NCI-H345 (cell line): ENCODE measurements at regions not wholly inside any gene's neighbourhood (a gene's known extent, or its start where the extent isn't known, plus 50 kb on each side); places are given as distances from the start of the nearest gene placed in this dataset.

Experiments
- DNase-seq: peaks from one replicate; lab custom pipeline; 2025; lab: John Stamatoyannopoulos, UW

GRCh38 chr16:82567175-82567574, 59.6 kb upstream of the CDH13 start:
- no peak for DNase-seq

- no peak for DNase-seq
Measured at GRCh38 chr16:82563401-82563800, 63.4 kb upstream of the CDH13 start.

GRCh38 chr16:82562183-82562683, 64.5 kb upstream of the CDH13 start:
- DNase-seq, result no peak

GRCh38 chr16:82560805-82561325, 65.9 kb upstream of the CDH13 start:
- DNase-seq, result no peak

GRCh38 chr16:82544378-82545160, 82.2 kb upstream of the CDH13 start:
- no peak for DNase-seq

- DNase-seq, result no peak
Measured at GRCh38 chr16:82542714-82543113, 84.1 kb upstream of the CDH13 start.

- no peak for DNase-seq
Measured at GRCh38 chr16:82541103-82541502, 85.7 kb upstream of the CDH13 start.

GRCh38 chr16:82535764-82536163, 91.0 kb upstream of the CDH13 start:
- no peak for DNase-seq

- DNase-seq, result no peak
Measured at GRCh38 chr16:82535262-82535661, 91.5 kb upstream of the CDH13 start.

- no peak for DNase-seq
Measured at GRCh38 chr16:82533189-82533588, 93.6 kb upstream of the CDH13 start.

- no peak for DNase-seq
Measured at GRCh38 chr16:82530883-82531282, 95.9 kb upstream of the CDH13 start.

- DNase-seq, result no peak
Measured at GRCh38 chr16:82527101-82527500, 99.7 kb upstream of the CDH13 start.

GRCh38 chr16:82524976-82525375, 101.8 kb upstream of the CDH13 start:
- peak; percentile 74 for DNase-seq

GRCh38 chr16:82523815-82524214, 103.0 kb upstream of the CDH13 start:
- DNase-seq, result no peak

GRCh38 chr16:82522026-82522425, 104.7 kb upstream of the CDH13 start:
- no peak for DNase-seq

- DNase-seq, result no peak
Measured at GRCh38 chr16:82518811-82519210, 108.0 kb upstream of the CDH13 start.

GRCh38 chr16:82514262-82514661, 112.5 kb upstream of the CDH13 start:
- no peak for DNase-seq

GRCh38 chr16:82510789-82511305, 115.9 kb upstream of the CDH13 start:
- DNase-seq, result no peak

- no peak for DNase-seq
Measured at GRCh38 chr16:82509691-82510430, 116.9 kb upstream of the CDH13 start.

GRCh38 chr16:82506692-82507670, 119.8 kb upstream of the CDH13 start:
- no peak for DNase-seq

- no peak for DNase-seq
Measured at GRCh38 chr16:82504836-82505235, 121.9 kb upstream of the CDH13 start.

GRCh38 chr16:82499302-82499701, 127.5 kb upstream of the CDH13 start:
- DNase-seq, result no peak
